A673 (cell line): ENCODE measurements at regions not wholly inside any gene's neighbourhood (a gene's known extent, or its start where the extent isn't known, plus 50 kb on each side); places are given as distances from the start of the nearest gene placed in this dataset.

Experiments
- EZH2 ChIP-seq: fragments of 200-600 bp; sonication (generic); IDR thresholded peaks from 2 replicates; pipeline ENCODE4 v1.6.1; 2017; ENCODE audit warnings: borderline replicate concordance, low read depth, mild to moderate bottlenecking, mixed read lengths, antibody characterized with exemption, low read length; ENCODE audit not compliant: poor library complexity, severe bottlenecking
- TF ChIP-seq, protein P1 (sequence below): fragments of 300-800, 200-600 bp; sonication (generic); conservative IDR thresholded peaks from 2 replicates; pipeline ENCODE4 v1.5.1; 2017; ENCODE audit warnings: low read depth, mild to moderate bottlenecking, antibody characterized with exemption, low read length, moderate library complexity, mixed read lengths

DNA sequence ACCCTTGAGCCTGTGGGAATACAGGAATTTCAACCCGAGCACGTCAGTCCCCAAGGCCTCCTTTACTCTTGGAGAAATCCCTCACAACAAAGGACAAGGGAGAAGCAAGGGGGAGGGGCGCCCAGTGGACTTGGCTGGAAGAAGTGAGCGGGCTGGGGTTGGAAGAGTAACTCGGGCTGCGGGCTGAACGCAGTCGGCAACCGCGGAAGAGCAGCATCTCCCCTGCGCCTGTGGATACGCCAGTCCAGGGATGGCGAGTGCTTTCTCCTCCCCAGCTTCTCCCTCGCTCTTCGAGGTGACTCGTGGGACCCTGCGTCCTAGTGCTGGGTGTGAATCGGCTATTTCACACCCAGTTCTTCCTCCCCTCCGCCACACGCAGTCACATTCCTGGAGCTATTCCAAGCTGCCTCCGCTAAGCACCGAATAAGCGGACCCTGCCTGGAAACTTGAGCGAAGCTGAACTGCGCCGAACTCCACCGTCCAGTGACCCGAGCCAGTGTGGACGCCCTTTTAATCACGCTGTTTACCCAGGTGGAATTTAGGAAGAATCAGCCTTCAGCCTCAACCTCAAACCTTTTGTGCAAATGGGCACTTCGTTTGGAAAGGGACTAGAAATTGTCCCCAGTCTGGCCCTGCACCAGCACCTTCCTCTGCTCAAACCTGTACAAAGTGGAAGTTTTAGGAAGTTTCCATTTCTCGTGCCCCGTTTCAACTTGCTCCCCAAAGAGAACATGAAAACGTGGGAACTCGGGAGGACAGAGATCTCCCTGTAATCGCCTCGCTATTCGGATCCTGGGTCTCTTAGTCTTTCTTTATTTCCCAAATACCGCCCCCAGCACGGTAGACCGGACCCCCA, 64.3 kb upstream of the WDR17 start:
- TF ChIP-seq, protein P1, sequence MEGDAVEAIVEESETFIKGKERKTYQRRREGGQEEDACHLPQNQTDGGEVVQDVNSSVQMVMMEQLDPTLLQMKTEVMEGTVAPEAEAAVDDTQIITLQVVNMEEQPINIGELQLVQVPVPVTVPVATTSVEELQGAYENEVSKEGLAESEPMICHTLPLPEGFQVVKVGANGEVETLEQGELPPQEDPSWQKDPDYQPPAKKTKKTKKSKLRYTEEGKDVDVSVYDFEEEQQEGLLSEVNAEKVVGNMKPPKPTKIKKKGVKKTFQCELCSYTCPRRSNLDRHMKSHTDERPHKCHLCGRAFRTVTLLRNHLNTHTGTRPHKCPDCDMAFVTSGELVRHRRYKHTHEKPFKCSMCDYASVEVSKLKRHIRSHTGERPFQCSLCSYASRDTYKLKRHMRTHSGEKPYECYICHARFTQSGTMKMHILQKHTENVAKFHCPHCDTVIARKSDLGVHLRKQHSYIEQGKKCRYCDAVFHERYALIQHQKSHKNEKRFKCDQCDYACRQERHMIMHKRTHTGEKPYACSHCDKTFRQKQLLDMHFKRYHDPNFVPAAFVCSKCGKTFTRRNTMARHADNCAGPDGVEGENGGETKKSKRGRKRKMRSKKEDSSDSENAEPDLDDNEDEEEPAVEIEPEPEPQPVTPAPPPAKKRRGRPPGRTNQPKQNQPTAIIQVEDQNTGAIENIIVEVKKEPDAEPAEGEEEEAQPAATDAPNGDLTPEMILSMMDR = no peak
- no peak for TF ChIP-seq EZH2
